ENCODE measurements at regions not wholly inside any gene's neighbourhood (a gene's known extent, or its start where the extent isn't known, plus 50 kb on each side); places are given as distances from the start of the nearest gene placed in this dataset.

GRCh38 chr3:31147550-31147949 lies 253.1 kb upstream of the GADL1 start:
- no peak for DNase-seq

- no peak for DNase-seq
Observed at GRCh38 chr3:31157047-31157694, 262.7 kb upstream of the GADL1 start.

GRCh38 chr3:31157893-31158620 lies 263.6 kb upstream of the GADL1 start:
- DNase-seq = no peak

- DNase-seq = no peak
Observed at GRCh38 chr3:31159331-31160039, 265.0 kb upstream of the GADL1 start.

GRCh38 chr3:31161889-31162288 lies 267.4 kb upstream of the GADL1 start:
- no peak for DNase-seq

- no peak for DNase-seq
Observed at GRCh38 chr3:31164381-31164780, 269.9 kb upstream of the GADL1 start.

GRCh38 chr3:31165399-31165860 lies 271.0 kb upstream of the GADL1 start:
- DNase-seq = no peak

GRCh38 chr3:31166249-31166885 lies 271.9 kb upstream of the GADL1 start:
- no peak for DNase-seq

- no peak for DNase-seq
Observed at GRCh38 chr3:31167666-31168065, 273.2 kb upstream of the GADL1 start.

GRCh38 chr3:31170932-31171670 lies 276.6 kb upstream of the GADL1 start:
- no peak for DNase-seq

- DNase-seq = no peak
Observed at GRCh38 chr3:31172336-31172735, 277.9 kb upstream of the GADL1 start.

- DNase-seq = no peak
Observed at GRCh38 chr3:31173118-31173718, 278.8 kb upstream of the GADL1 start.

GRCh38 chr3:31174079-31174478 lies 279.6 kb upstream of the GADL1 start:
- DNase-seq = no peak

- no peak for DNase-seq
Observed at GRCh38 chr3:31176045-31176444, 281.6 kb upstream of the GADL1 start.

- no peak for DNase-seq
Observed at GRCh38 chr3:31178467-31178866, 284.0 kb upstream of the GADL1 start.

GRCh38 chr3:31179768-31180167 lies 285.3 kb upstream of the GADL1 start:
- no peak for DNase-seq

- no peak for DNase-seq
Observed at GRCh38 chr3:31180274-31180673, 285.8 kb upstream of the GADL1 start.

GRCh38 chr3:31181661-31182060 lies 287.2 kb upstream of the GADL1 start:
- DNase-seq = no peak

GRCh38 chr3:31182661-31183060 lies 288.2 kb upstream of the GADL1 start:
- no peak for DNase-seq

- no peak for DNase-seq
Observed at GRCh38 chr3:31184261-31185061, 290.0 kb upstream of the GADL1 start.

GRCh38 chr3:31185062-31185357 lies 290.5 kb upstream of the GADL1 start:
- DNase-seq = no peak

Measured in left kidney (tissue), 1 donor.